H1 (cell line): ENCODE measurements at regions not wholly inside any gene's neighbourhood (a gene's known extent, or its start where the extent isn't known, plus 50 kb on each side); places are given as distances from the start of the nearest gene placed in this dataset.
"Not testable (repeated sequence)": the region's sequence is repeated elsewhere in the genome, so short reads cannot be mapped to it uniquely, and the experiment has no call there.

Source experiments
- CTCF ChIP-seq, 3 experiments: IDR thresholded peaks; 1 replicate in 2 of 3; 2 replicates in 1 of 3; pipeline versions ENCODE4 v1.5.1 to v1.6.1; 2011; ENCODE audit warnings: low read length in 3 of 3, mild to moderate bottlenecking in 3 of 3, inconsistent platforms in 2 of 3, low read depth in 1 of 3, moderate library complexity in 1 of 3; ENCODE audit not compliant: insufficient read depth in 1 of 3; ENCODE audit errors: control extremely low read depth in 1 of 3
- TAF1 ChIP-seq: IDR thresholded peaks from 2 replicates; pipeline ENCODE4 v1.6.1; 2011; ENCODE audit warnings: mild to moderate bottlenecking, low read depth, low read length
- TBP ChIP-seq: IDR thresholded peaks from 2 replicates; pipeline ENCODE4 v1.6.1; 2011; ENCODE audit warnings: low read depth, low read length, improper control_type of control experiment

- TF ChIP-seq CTCF (IDR thresholded peaks at IDR 0.05; ENCODE audit: control extremely low read depth in 1 of 3, insufficient read depth in 1 of 3, low read depth in 1 of 3, low read length in 3 of 3); TAF1; TBP: not testable (repeated sequence)
Measured at GRCh38 chr17:16832853-16833252, 139.1 kb downstream of the TNFRSF13B start.
